GM18909 (cell line): ENCODE measurements at regions not wholly inside any gene's neighbourhood (a gene's known extent, or its start where the extent isn't known, plus 50 kb on each side); places are given as distances from the start of the nearest gene placed in this dataset.

Experiments used
- ATAC-seq: cut with Tn5 transposase; IDR thresholded peaks from one replicate; pipeline ENCODE4 v1.9.1; 2021; ENCODE audit warnings: mild to moderate bottlenecking; ENCODE audit not compliant: unreplicated experiment, poor library complexity

GRCh38 chr1:78410643-78411042 is 80.1 kb upstream of the PTGFR start:
- no peak for ATAC-seq

GRCh38 chr1:78411707-78412106 is 79.1 kb upstream of the PTGFR start:
- ATAC-seq = no peak

- ATAC-seq = no peak
Observed at GRCh38 chr1:78415165-78415564, 75.6 kb upstream of the PTGFR start.

DNA sequence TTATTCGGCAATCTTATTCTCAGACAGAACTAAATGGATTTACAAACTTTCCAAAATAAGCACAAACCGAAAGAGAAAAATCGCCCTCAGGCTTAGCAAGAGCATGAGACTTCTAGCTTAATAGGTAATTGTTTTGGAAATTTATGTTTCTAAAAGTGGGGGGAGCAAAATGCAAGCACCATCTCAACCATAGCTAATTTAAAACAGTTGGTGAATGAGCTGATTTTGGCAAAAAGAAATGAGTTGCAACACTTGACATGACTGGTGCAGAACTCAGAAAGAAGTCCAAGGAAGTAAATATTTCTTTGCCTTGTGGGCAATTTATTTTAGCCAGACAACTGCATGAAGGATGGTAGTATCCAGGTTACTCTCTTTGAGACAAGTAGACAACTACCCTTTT is 71.5 kb upstream of the PTGFR start:
- ATAC-seq = no peak

DNA sequence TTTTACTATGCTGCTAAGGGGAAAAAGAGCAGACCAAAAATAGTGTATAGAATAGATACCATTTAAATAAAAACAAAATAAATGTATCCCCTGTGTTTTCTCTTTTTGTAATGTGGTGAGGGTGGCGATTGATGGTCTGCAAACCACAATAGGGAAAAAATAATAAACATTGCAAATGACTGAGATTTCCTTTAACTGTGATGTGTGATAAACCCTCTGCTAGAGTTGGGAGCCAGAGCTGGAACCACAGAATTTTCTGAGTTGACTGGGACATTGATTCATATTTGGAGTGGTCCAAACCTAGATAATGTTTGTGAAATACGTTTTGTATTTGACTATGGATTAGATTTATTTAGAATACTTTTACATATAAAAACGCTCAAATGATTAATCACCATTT is 70.6 kb upstream of the PTGFR start:
- ATAC-seq = no peak

- ATAC-seq = no peak
Observed at GRCh38 chr1:78420688-78421087, 70.1 kb upstream of the PTGFR start.

- ATAC-seq = no peak
Observed at GRCh38 chr1:78424720-78425119, 66.1 kb upstream of the PTGFR start.

- ATAC-seq = no peak
Observed at GRCh38 chr1:78426408-78426807, 64.4 kb upstream of the PTGFR start.

DNA sequence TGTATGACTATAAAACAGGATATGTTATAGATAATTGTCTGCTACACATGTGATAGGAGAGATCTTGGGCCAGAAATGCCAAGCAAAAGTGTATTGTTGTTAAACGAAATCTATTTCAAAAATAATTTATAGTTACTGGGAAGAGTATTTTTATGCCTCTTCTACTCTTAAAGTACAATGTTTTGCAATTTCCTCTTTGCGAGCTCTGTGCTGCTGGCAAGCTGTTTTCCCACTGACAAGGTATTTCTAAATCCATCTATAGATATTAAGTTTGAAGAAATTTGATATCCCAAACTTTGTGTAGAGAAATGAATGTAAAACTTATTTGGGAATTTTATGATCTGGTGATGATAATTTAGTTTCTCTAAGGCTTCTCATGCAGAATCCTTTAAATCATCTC is 63.3 kb upstream of the PTGFR start:
- no peak for ATAC-seq

- no peak for ATAC-seq
Observed at GRCh38 chr1:78432016-78432415, 58.8 kb upstream of the PTGFR start.

- ATAC-seq = no peak
Observed at GRCh38 chr1:78434351-78434750, 56.4 kb upstream of the PTGFR start.

DNA sequence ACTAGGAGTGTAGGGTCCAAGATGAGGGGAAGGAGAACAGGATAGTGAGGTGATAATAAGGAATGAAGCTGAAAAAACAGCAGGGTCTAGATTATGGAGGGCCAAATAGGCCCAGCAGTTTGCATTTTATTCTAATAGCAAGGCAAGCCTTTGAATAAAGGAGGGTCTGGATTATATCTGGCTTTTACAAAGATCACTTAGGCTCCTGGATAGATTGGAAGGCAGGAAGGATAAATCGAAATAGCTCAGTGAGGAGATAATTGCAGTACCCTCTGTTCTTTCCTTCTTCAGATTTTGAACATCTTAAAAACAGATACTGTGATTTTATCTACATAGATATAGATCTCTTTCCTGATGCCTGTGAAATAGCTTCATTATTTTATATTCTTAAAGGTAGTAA is 53.8 kb upstream of the PTGFR start:
- ATAC-seq = no peak

DNA sequence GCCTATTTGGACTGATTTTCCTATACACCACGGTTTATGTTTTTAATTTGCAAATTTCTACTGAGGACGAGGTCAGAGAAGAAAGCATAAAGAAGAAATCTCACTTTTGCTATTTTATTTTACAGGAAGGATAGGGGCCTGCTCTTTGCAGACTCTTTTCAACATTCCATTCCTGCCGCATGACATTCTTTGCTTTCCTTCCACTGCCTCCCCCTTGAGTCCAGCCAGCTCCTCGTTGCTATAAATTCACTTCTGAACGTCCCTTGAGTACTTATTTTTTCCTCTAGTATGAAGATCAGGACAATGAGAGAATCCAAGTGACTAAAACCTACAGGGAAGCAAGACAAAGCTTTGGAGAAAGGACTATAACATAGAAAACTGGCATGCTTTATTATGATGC is 53.4 kb upstream of the PTGFR start:
- ATAC-seq = no peak

DNA sequence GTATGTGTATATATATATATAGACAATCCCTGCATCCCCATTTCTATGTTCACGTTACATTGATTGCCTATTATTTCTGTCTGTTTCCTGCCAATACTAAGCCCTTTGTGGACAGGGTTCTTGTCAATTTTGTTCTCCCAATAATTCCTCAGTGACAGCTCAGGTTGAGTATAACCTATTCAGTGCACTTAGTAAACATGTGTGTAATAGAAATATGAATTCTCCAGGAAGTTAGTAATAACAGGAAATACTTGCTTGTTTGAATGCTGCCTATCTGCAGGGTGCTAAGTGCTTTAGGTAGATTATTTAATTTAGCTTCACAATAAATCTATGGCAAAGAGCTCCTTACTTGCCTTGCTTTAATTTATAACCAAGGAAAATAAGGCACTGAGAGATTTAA is 52.8 kb upstream of the PTGFR start:
- no peak for ATAC-seq

DNA sequence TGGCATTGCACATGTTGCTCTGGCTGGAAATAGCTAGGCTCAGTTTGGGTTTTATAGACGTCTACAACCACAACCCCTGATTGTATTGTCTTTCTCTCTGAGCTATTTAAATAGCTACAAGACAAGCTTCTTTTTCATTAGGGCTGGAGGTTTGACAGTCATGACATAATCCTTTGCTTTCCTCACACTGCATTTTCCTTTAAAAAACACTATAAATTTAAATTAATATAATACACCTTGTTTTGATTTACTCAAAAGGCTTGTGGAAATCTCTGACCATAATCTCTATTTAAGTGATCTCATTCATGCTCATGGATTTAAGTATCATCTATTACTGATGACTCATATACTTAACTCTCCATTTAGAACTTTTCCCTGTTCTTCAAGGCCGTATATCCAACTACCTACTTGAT is 50.4 kb upstream of the PTGFR start:
- ATAC-seq = no peak
